HTR-8/SVneo (cell line): ENCODE measurements at regions not wholly inside any gene's neighbourhood (a gene's known extent, or its start where the extent isn't known, plus 50 kb on each side); places are given as distances from the start of the nearest gene placed in this dataset.
"Not testable (repeated sequence)": the region's sequence is repeated elsewhere in the genome, so short reads cannot be mapped to it uniquely, and the experiment has no call there.

Experiments
- DNase-seq: peaks from one replicate; pipeline ENCODE4 v3.0.0; 2011; ENCODE audit warnings: low spot score, mixed read lengths; ENCODE audit not compliant: insufficient read length
- FAIRE-seq: peaks from 2 replicates; lab custom pipeline; 2011; peaks lifted over from hg19 to GRCh38; lab: Jason Lieb, UNC

DNA sequence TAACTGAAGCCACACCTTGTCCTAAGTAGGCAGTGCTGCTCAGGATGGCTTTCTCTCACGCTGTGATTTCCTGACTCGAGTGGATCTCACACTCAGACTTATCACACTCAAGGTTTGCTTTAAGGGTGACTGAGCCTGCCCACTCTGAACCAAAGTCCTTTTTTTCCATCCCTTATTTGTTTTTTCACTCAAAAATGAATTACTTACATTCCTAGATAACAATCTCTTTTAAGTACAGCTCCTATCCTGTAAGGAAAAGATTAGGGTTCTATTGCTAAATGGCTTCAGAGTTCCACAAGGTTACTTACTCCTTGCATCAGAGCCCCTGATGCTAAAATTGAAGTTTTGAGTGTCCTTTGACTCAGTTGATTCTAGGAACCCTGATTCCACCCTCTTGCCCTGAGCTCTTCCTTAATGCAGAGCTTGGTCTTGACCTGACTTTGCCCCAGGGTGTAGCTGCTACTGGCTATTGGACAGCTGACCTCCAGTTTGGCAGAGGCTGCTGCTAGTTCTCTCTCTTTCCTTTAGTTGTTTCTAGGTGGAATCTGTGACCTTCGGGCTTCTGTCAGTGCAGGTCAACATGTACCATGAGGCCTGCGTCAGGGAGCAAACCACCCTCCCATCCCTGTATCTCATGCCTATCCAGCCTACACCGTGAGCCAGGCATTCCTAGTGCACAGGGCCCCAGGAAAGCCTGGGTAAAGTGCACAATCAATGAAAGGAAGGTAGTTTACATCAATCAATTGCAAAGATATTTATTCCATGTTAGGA is 80.1 kb upstream of the CD55 start:
- FAIRE-seq (no peak), DNase-seq (no peak)

DNA sequence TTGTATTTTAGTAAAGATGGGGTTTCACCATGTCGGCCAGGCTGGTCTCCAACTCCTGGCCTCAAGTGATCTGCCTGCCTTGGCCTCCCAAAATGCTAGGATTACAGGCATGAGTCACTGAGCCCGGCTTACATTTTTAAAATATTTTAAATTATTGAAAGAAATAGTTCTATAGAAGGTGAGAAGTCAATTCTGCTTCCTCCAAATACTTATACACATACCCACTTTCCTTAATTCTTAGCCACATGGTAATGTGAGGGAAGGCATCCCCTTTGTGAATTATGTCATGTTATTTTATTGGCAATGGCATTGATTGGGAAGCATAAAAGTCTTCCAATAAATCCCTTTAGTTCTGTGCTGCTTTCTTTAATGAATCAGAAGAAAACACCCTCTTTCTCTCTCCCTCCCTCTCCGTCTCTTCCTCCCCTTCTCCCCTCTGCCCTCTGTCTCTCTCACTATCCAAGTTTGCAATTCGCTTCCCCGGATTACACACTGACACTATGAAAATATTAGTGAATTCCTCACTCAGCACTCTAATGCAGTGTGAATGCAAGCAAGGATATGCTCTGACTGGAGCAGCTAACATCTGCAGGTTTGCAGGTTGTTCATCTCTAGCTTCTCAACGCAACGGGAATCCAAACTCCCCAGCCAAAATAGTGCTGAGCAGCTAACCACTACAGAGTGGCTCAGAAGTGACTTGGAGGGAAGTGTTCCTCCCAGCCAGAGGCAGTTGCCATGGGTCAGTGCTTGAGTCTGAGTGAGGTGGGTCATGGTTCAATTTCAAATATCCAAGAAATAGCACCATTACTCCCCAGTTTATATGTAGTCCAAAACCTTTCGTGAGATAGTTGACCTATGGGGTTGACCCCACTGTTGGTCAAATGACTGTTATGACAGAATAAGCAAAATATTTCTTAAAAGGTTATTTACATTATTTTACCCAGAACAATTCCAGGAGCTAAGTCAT is 77.8 kb upstream of the CD55 start:
- DNase-seq: no peak
- no peak for FAIRE-seq

DNA sequence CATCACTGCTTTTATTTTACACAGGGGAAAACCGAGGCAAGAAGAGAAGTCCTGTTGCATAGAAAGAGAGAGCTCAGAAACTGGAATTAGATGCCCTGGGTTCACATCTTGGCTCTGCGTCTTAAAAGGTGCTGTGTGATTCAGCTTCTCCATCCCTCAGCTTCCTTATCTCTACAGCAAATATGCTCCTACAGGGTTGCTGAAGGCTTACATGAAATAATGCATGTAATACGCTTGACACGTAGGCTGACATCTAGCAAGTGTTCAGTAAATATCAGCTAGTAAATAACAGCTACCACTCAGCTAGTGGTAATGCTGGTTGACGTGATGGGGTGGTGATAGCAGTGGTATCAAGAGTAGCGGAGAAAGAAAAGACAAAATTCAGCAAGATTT is 77.1 kb upstream of the CD55 start:
- no peak for DNase-seq
- FAIRE-seq: no peak

DNA sequence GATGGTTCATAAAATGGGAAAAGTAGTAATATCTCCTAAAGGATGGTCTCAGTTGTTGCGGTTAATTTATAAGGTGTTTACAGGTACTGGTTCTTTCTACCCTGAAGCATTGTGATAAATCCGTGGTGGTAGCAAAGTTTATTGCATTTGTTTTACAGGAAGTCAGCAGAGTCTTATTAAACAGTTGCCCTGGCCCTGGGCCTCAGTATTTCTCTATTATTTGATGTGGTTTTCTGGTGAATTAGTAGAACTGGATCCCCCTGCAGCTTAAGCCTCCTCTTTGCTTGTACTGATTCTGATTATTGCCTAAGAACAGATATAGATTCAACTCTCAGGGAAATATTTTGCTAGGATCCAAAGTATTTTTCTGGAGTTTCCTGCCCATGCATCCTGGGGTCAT is 76.4 kb upstream of the CD55 start:
- FAIRE-seq (no peak), DNase-seq (no peak)

DNA sequence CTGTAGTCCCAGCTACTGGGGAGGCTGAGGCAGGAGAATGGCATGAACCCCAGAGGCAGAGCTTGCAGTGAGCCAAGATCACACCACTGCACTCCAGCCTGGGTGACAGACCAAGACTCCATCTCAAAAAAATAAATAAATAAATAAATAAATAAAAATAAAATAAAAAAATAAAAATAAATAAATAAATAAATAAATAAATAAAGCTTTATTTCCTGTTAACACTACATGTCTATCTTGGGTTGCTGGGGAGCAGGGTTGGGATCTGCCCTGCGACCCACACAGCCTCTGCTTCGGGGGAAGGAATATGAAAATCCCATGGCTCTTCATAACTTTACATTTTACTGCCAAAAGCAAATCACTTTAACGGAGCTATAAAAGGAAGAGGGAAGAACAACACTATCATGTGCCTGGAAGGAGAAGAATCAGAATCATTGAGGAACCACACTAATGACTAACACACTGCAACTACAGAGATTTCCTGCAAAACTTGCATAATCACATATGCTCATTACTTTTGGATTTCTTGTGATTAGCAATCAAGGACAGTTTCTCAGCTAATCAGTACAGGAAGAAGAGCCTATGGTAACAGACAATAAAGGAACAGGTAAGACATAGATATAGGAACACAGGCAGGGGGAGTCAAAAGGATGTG is 72.8 kb upstream of the CD55 start:
- FAIRE-seq (no peak), DNase-seq (no peak)

DNA sequence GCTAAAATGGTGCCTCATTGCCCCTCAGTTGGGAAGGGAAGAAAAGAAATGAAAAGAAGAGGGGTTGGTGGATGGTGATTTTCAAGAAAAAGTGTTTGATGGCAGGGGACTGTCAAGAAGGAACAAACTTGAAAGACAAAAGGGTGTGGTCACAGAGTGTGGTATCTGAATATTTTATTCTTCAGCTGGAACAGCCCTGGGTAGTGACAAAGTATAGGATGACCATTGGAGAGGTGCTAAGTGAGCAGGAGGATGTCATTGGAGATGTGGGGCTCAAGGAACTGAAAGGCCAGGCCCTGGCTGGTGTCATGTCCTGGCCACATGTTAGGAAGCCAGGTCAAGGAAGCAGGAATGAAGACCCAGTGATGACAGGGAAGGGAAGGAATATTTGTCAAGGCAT is 71.0 kb upstream of the CD55 start:
- DNase-seq: no peak
- FAIRE-seq: no peak

DNA sequence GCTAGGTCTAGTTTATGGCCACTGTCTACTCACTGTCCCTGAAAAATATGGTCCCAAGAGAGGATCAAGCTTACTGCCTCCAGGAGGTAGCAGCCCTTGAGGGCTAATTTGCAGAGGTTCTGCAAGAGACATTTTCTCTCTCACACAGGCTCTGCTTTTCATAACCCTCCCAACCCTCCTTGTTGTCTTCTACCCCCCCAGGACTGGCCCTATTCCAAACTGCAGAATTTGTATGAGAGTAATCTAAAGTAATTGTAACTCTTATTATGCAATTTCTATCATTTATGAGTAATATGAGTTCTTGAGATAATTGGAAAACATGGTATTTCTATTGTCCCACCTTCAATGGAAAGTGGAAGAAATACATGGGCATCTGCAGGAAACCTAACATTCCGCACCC is 70.4 kb upstream of the CD55 start:
- FAIRE-seq: no peak
- no peak for DNase-seq

DNA sequence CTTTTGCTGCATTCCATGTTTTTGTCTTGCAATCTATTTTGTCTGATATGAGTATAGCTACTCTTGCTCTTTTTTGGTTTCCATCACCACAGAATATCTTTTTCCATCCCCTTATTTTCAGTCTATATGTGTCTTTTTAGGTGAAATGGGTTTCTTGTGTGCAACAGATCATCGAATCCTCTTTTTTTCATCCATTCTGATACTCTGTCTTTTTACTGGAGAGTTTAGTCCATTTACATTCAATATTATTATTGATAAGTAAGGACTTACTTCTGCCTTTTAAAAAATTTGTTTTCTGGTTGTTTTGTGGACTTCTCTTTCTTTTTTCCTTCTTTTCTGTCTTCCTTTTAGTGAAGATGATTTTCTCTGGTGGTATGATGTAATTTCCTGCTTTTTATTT is 64.6 kb upstream of the CD55 start:
- no peak for DNase-seq
- FAIRE-seq: no peak

DNA sequence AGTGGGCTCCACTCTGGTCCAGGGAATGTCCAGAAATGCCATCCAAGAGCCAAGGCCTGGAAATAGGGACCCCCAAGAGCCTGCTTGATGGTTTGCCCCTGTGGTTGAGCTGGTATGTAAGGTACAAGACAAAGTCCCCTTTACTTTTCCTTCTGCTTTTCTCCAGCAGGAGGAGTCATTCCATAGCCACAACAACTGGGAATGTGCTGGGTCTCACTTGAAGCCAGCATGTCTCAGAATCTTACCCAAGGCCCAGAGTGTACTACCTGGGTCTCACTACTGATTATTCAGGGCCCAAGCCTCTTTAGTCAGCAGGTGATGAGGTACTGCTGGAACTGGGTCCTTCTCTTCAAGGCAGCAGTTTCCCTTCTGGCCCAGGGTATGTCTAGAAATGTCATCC is 62.1 kb upstream of the CD55 start:
- DNase-seq (no peak), FAIRE-seq (no peak)

DNA sequence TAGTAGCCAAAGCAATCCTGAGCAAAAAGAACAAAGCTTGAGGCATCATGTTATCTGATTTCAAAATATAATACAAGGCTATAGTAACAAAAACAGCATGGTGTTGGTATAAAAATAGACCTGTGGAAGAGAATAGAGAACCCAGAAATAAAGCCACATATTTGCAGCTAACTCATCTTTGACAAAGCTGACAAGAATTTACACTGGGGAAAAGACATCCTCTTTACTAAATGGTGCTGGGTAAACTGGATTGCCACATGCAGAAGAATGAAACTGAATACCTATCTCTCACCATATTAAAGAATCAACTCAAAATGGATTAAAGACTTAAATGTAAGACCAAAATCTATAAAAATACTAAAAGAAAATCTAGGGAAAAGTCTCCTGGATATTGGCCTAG is 59.5 kb upstream of the CD55 start:
- FAIRE-seq: no peak
- DNase-seq: no peak

DNA sequence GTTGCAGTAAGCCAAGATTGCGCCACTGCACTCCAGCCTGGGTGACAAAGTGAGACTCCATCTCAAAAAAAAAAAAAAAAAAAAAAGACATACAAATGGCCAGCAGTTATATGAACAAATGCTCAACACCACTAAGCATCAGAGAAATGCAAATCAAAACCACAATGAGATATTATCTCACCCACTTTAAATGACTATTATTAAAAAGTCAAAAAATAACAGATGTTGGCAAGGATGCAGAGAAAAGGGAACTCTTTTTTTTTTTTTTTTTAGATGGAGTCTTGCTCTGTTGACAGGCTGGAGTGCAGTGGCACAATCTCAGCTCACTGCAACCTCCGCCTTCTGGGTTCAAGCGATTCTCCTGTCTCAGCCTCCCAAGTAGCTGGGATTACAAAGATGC is 58.6 kb upstream of the CD55 start:
- FAIRE-seq, DNase-seq: not testable (repeated sequence)

DNA sequence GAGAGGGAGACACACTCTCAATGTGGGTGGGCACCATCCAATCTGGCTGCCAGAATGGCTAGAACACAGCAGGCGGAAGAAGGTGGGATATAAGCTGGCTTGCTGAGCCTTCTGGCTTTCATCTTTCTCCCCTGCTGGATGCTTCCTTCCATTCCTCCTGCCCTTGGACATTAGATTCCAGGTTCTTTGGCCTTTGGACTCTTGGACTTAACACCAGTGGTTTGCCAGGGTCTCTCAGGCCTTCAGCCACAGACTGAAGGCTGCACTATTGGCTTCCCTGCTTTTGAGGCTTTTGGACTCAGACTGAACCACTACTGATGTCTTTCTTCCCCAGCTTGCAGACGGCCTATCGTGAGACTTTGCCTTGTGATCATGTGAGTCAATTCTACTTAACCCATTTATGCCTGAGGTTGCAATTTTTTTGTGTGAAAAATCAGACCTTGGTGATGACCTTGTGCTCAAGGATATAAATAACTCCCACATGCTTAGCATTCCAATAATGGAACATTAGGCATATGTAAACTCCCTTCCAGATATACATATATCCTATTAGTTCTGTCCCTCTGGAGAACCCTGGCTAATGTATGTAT is 56.7 kb upstream of the CD55 start:
- DNase-seq: no peak
- no peak for FAIRE-seq

DNA sequence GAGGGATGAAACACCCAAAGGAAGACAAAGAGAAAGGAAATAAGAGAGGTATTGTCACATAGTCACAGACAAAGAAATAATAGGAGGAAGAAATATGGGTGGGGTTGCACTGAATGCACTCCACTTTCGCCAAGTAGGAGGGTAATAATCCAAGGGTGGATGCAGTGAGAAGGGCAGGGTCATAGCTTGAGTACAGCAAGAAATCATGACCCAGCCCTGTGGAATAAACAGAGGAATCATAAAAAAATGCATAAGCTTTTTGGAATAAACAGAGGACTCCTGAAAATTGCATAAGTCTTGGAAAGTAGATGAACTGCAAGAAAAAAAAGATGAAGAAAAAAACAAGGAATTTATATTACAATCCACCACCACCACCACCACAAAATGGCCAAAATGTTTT is 53.1 kb upstream of the CD55 start:
- no peak for FAIRE-seq

DNA sequence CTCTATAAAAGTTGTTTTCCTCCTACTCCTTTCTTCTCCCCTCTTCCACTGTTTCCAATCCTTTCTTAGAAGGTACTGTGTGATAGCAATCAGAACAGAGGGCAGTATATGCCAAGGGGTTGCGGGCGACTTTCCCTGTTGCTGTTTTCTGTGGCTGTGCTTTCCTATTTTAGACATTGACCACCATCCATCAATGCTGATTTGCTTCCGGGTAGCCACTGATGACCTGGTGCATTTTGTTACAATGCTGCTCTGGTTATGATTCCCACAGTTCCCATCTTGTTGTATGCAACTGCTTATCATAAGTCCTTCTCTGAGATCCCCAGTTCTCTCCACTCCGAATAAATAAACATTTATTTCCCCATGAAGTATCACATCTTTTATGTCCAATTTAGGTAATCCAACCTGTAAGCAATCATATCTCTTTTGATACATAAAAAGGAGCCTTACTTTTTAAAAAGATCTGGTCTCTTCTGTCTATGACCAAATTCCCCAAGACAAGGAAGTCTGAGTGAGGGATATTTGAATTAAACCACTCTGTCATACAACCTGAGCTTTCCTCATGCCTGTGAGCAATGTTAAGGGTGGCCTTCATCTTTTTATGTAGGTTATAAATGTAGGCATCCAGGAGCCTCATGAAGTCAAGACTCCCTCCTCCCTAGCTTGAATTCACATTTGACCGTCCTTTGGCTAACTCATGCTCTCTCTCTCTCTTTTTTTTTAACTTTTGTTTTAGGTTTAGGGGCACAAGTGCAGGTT is 52.5 kb upstream of the CD55 start:
- no peak for DNase-seq
- FAIRE-seq: no peak

More for the DNA sequence above, 53.1 kb upstream of the CD55 start:
- DNase-seq: no peak
